Sigmoid colon (tissue), 6 donors: ENCODE measurements at regions not wholly inside any gene's neighbourhood (a gene's known extent, or its start where the extent isn't known, plus 50 kb on each side); places are given as distances from the start of the nearest gene placed in this dataset.

Experiments used
- DNase-seq: peaks from one replicate; pipeline ENCODE4 v3.0.0-alpha.2; 2019
- H3K27ac ChIP-seq, 4 donors: fragments of 200-600 bp; sonication (generic); one replicate each; pipeline ENCODE4 v1.5.1; 2016 to 2019; ENCODE audit warnings: mild to moderate bottlenecking in 1 of 4
- H3K27me3 ChIP-seq, 3 donors: fragments of 200-600 bp; sonication (generic); one replicate each; pipeline ENCODE4 v1.5.1; 2019; ENCODE audit warnings: mild to moderate bottlenecking in 1 of 3
- H3K36me3 ChIP-seq, 4 donors: fragments of 200-600 bp; sonication (generic); one replicate each; pipeline ENCODE4 v1.5.1; 2016 to 2019
- H3K4me1 ChIP-seq, 4 donors: fragments of 200-600 bp; sonication (generic); one replicate each; pipeline ENCODE4 v1.5.1; 2017 to 2019
- H3K4me3 ChIP-seq, 4 donors: fragments of 200-600 bp; sonication (generic); one replicate each; pipeline ENCODE4 v1.5.1; 2017 to 2019; ENCODE audit warnings: mild to moderate bottlenecking in 2 of 4, moderate library complexity in 1 of 4
- H3K9me3 ChIP-seq, 4 donors: fragments of 200-600 bp in 3 of 4; sonication (generic) in 3 of 4; one replicate each; pipeline versions ENCODE4 v1.5.1 to v1.6.1; 2013 to 2019
- EP300 ChIP-seq, 4 donors: sonication (generic); formaldehyde crosslinking; IDR thresholded peaks; one replicate each; pipeline ENCODE4 v1.6.1; 2017; ENCODE audit warnings: antibody characterized with exemption in 4 of 4
- POLR2A ChIP-seq, 2 donors: fragments of 450-650 bp; IDR thresholded peaks; one replicate each; pipeline ENCODE4 v1.6.1; 2016; ENCODE audit warnings: antibody characterized with exemption in 2 of 2, mild to moderate bottlenecking in 2 of 2, moderate library complexity in 2 of 2
- POLR2AphosphoS5 ChIP-seq, 4 donors: sonication (generic); formaldehyde crosslinking; IDR thresholded peaks; one replicate each; pipeline ENCODE4 v1.6.1; 2017; ENCODE audit warnings: antibody characterized with exemption in 4 of 4
- WGBS, 2 donors: extraction: QIAGEN DNeasy Blood & Tissue Kit; methylation state at CpG; one replicate each; pipeline ENCODE4 v1.1.7; 2013; 5-methylcytosine and 5-hydroxymethylcytosine counted together
- intact Hi-C: fragments of 100-400 bp; cut with DNase I; formaldehyde crosslinking; loops from one replicate; pipeline ENCODE4 v1.15.1; 2023
- TF ChIP-seq, protein P1 (sequence below), 4 experiments: fragments of 450-650 bp in 3 of 4; fragments of 200-600 bp in 1 of 4; IDR thresholded peaks; one replicate each; pipeline ENCODE4 v1.5.1; 2016 to 2019; ENCODE audit warnings: antibody characterized with exemption in 4 of 4, mild to moderate bottlenecking in 3 of 4, moderate library complexity in 2 of 4
- donor health status: healthy with polysubstance abuse.
- donor health status: healthy.

DNA sequence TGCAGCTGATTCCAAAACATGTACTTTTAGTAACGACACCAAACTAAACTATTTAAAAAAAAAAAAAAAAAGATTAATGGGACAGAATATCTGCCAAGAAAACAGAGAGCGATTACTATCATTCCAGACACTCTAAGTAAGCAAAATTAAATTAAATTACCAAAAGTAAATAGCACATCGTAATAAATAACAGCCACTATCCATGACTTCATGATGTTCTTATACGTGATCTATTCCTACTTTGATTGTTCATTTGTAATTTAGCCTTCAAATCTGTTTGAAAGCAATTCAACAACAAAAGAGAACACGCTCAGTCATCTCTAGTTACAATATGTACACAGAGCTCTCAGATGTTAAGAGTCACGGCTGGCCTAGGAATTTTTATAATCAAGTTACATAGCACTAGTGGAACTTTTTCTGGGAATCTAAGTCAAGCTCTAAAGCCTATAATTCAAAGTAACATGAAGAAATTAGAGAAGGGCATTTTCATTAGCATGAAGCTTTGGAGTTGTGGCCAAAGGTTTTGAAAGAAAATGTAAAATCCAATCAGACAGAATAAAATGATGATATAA is 241.7 kb upstream of the NEBL start:
- DNase-seq: no peak
- intact Hi-C loops: no loop called here
- Histone ChIP-seq H3K36me3 (no peaks in the 10 kb centered on the region), H3K27ac (no peak overlapping the region), H3K4me1 (no peaks in the 10 kb centered on the region), H3K27me3 (no peaks in the 10 kb centered on the region), H3K4me3 (no peak overlapping the region), H3K9me3 (no peaks in the 10 kb centered on the region)
- TF ChIP-seq EP300 (IDR thresholded peaks at IDR 0.05) (no peak), POLR2AphosphoS5 (IDR thresholded peaks at IDR 0.05) (no peak), POLR2A (IDR thresholded peaks at IDR 0.05) (no peak)
- TF ChIP-seq, protein P1, sequence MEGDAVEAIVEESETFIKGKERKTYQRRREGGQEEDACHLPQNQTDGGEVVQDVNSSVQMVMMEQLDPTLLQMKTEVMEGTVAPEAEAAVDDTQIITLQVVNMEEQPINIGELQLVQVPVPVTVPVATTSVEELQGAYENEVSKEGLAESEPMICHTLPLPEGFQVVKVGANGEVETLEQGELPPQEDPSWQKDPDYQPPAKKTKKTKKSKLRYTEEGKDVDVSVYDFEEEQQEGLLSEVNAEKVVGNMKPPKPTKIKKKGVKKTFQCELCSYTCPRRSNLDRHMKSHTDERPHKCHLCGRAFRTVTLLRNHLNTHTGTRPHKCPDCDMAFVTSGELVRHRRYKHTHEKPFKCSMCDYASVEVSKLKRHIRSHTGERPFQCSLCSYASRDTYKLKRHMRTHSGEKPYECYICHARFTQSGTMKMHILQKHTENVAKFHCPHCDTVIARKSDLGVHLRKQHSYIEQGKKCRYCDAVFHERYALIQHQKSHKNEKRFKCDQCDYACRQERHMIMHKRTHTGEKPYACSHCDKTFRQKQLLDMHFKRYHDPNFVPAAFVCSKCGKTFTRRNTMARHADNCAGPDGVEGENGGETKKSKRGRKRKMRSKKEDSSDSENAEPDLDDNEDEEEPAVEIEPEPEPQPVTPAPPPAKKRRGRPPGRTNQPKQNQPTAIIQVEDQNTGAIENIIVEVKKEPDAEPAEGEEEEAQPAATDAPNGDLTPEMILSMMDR (IDR thresholded peaks at IDR 0.05): no peak
- 71 to 75% methylated on average over 6 of the region's 6 CpGs for WGBS, 2 donors

- no peak for DNase-seq
- Histone ChIP-seq H3K4me3 (no peak overlapping the region), H3K4me1 (no peaks in the 10 kb centered on the region), H3K36me3 (no peaks in the 10 kb centered on the region), H3K9me3 (no peaks in the 10 kb centered on the region), H3K27me3 (no peaks in the 10 kb centered on the region), H3K27ac (no peak overlapping the region)
- WGBS, 2 donors: 42 to 70% methylated on average over 10 of the region's 10 CpGs
- TF ChIP-seq EP300 (IDR thresholded peaks at IDR 0.05): no peak
- TF ChIP-seq, protein P1 (IDR thresholded peaks at IDR 0.05): no peak
- no peak for TF ChIP-seq POLR2A (IDR thresholded peaks at IDR 0.05)
- no peak for TF ChIP-seq POLR2AphosphoS5 (IDR thresholded peaks at IDR 0.05)
- intact Hi-C loops: no loop called here
Measured at GRCh38 chr10:21135023-21135931, 238.2 kb upstream of the NEBL start.

GRCh38 chr10:21134645-21135022 is 237.5 kb upstream of the NEBL start:
- Histone ChIP-seq H3K27me3 (no peaks in the 10 kb centered on the region), H3K27ac (no peak overlapping the region), H3K9me3 (no peaks in the 10 kb centered on the region), H3K4me1 (no peaks in the 10 kb centered on the region), H3K36me3 (no peaks in the 10 kb centered on the region), H3K4me3 (no peak overlapping the region)
- WGBS, 2 donors: 68 to 84% methylated on average over 7 of the region's 7 CpGs
- intact Hi-C loops: no loop called here
- TF ChIP-seq EP300 (IDR thresholded peaks at IDR 0.05) (no peak), POLR2AphosphoS5 (IDR thresholded peaks at IDR 0.05) (no peak), POLR2A (IDR thresholded peaks at IDR 0.05) (no peak)
- TF ChIP-seq, protein P1 (IDR thresholded peaks at IDR 0.05): no peak
- DNase-seq: no peak

DNA sequence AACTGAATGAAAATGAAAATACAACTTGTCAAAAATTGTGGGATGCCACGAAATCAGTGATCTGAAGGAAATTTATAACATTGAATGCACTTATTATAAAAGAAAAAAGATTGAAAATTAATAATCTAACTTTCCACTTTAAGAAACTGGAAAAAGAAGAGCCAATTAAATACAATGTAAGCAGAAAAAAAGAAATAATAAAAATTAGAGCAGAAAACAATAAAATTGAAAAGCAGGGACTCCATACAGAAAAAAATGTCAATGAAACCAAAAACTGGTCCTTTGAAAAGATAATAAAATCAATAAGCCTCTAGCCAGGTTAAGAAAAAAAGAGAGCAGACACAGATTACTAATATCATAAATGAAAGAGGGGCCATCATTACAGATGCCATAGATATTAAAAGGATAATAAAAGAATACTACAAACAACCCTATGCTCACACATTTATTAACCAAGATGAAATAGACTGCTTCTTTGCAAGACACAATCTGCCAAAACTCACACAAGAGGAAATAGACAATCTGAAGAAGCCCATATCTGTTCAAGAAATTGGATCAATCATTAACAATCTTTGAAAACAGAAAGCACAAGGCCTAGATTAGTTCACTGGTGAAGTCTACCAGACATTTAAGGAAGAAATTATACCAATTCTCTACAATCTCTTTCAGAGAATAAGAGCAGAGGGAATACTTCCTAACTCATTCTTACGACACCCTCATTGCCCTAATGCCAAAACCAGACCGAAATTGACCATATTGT is 233.8 kb upstream of the NEBL start:
- TF ChIP-seq, protein P1 (IDR thresholded peaks at IDR 0.05): no peak
- TF ChIP-seq POLR2AphosphoS5 (IDR thresholded peaks at IDR 0.05): no peak
- TF ChIP-seq EP300 (IDR thresholded peaks at IDR 0.05): no peak
- no peak for TF ChIP-seq POLR2A (IDR thresholded peaks at IDR 0.05)
- H3K4me3 ChIP-seq: no peak overlapping the region
- H3K4me1 ChIP-seq: no peaks in the 10 kb centered on the region
- H3K36me3 ChIP-seq: no peaks in the 10 kb centered on the region
- no peak overlapping the region for H3K27ac ChIP-seq
- WGBS, 2 donors: 74 to 82% methylated on average over 3 of the region's 3 CpGs
- intact Hi-C loops: no loop called here
- DNase-seq: no peak
- H3K9me3 ChIP-seq: no peaks in the 10 kb centered on the region
- H3K27me3 ChIP-seq: no peaks in the 10 kb centered on the region
